WTC11 (cell line): ENCODE measurements at regions not wholly inside any gene's neighbourhood (a gene's known extent, or its start where the extent isn't known, plus 50 kb on each side); places are given as distances from the start of the nearest gene placed in this dataset.

Source experiments
- ATAC-seq: fragments of 200-7000 bp; cut with Tn5 transposase; 2 replicates; pipeline ENCODE4 v1.10.0; 2021; ENCODE audit warnings: mild to moderate bottlenecking, moderate library complexity
- CTCF ChIA-PET: fragments of 300-600 bp; sonication (Branson Sonifier 250); formaldehyde crosslinking; loops from one replicate; lab custom pipeline; 2021; ENCODE audit warnings: antibody characterized with exemption; lab: Charles Lee
- POLR2A ChIA-PET: fragments of 350-600 bp; sonication (Branson Sonifier 250); formaldehyde crosslinking; loops from one replicate; lab custom pipeline; 2021; ENCODE audit warnings: antibody characterized with exemption; lab: Charles Lee
- DNase-seq: peaks from one replicate; pipeline ENCODE4 v3.0.0; 2021; ENCODE audit warnings: low spot score
- H3K27ac Mint-ChIP-seq: 2 replicates; pipeline ENCODE4 v1.8.0; 2021; ENCODE audit warnings: mixed read lengths
- H3K27me3 Mint-ChIP-seq: 2 replicates; pipeline ENCODE4 v1.8.0; 2021; ENCODE audit warnings: low read depth, mild to moderate bottlenecking, moderate library complexity, mixed read lengths
- H3K36me3 Mint-ChIP-seq: 2 replicates; pipeline ENCODE4 v1.8.0; 2021; ENCODE audit warnings: mixed read lengths
- H3K4me1 Mint-ChIP-seq: 2 replicates; pipeline ENCODE4 v1.8.0; 2022; ENCODE audit warnings: mixed read lengths
- H3K4me3 Mint-ChIP-seq: 2 replicates; pipeline ENCODE4 v1.8.0; 2021; ENCODE audit warnings: mild to moderate bottlenecking, moderate library complexity, mixed read lengths
- H3K9me3 Mint-ChIP-seq: 2 replicates; pipeline ENCODE4 v1.8.0; 2021; ENCODE audit warnings: mixed read lengths
- ARID4B ChIP-seq: sonication (generic); formaldehyde crosslinking; IDR thresholded peaks from 2 replicates; pipeline ENCODE4 v1.8.0; 2023; ENCODE audit warnings: missing genetic modification reagents, mild to moderate bottlenecking, borderline replicate concordance
- CDX4 ChIP-seq: fragments of 250-450 bp; sonication (Bioruptor Pico); IDR thresholded peaks from 2 replicates; pipeline ENCODE4 v1.9.0; 2021; ENCODE audit warnings: moderate library complexity, mild to moderate bottlenecking, inconsistent platforms, borderline replicate concordance
- E2F1 ChIP-seq: sonication (generic); formaldehyde crosslinking; IDR thresholded peaks from 2 replicates; pipeline ENCODE4 v1.8.0; 2022; ENCODE audit warnings: mild to moderate bottlenecking, missing genetic modification reagents
- GABPB1 ChIP-seq: sonication (generic); formaldehyde crosslinking; IDR thresholded peaks from 2 replicates; pipeline ENCODE4 v1.8.1; 2023; ENCODE audit warnings: mild to moderate bottlenecking, missing genetic modification reagents
- IRF2 ChIP-seq: sonication (generic); formaldehyde crosslinking; IDR thresholded peaks from 2 replicates; pipeline ENCODE4 v1.8.0; 2022; ENCODE audit warnings: low read depth, missing genetic modification reagents, borderline replicate concordance
- JUN ChIP-seq: sonication (generic); formaldehyde crosslinking; IDR thresholded peaks from 2 replicates; pipeline ENCODE4 v1.8.0; 2023; ENCODE audit warnings: mild to moderate bottlenecking, missing genetic modification reagents
- NR2C2 ChIP-seq: sonication (generic); formaldehyde crosslinking; IDR thresholded peaks from 2 replicates; pipeline ENCODE4 v1.8.0; 2022; ENCODE audit warnings: mild to moderate bottlenecking, missing genetic modification reagents
- SOX15 ChIP-seq: fragments of 250-450 bp; sonication (Bioruptor Pico); IDR thresholded peaks from 2 replicates; pipeline ENCODE4 v1.9.0; 2021; ENCODE audit warnings: mild to moderate bottlenecking
- TP53 ChIP-seq: sonication (generic); formaldehyde crosslinking; IDR thresholded peaks from 2 replicates; pipeline ENCODE4 v1.8.1; 2023; ENCODE audit warnings: mild to moderate bottlenecking, missing genetic modification reagents
- USF2 ChIP-seq: sonication (generic); formaldehyde crosslinking; IDR thresholded peaks from 2 replicates; pipeline ENCODE4 v1.8.1; 2023; ENCODE audit warnings: mild to moderate bottlenecking, missing genetic modification reagents, moderate library complexity
- ZNF263 ChIP-seq: sonication (generic); formaldehyde crosslinking; IDR thresholded peaks from 2 replicates; pipeline ENCODE4 v1.8.1; 2022; ENCODE audit warnings: low read depth, mild to moderate bottlenecking, moderate library complexity, missing genetic modification reagents
- ZNF423 ChIP-seq: fragments of 250-450 bp; sonication (Bioruptor Pico); IDR thresholded peaks from 2 replicates; pipeline ENCODE4 v2.1.2; 2022; ENCODE audit warnings: mild to moderate bottlenecking, moderate library complexity
- TF ChIP-seq, protein P1 (sequence below): fragments of 250-450 bp; sonication (Bioruptor Pico); conservative IDR thresholded peaks from 2 replicates; pipeline ENCODE4 v1.9.0; 2021; ENCODE audit warnings: mild to moderate bottlenecking
- TF ChIP-seq, protein P2 (sequence below): sonication (generic); formaldehyde crosslinking; IDR thresholded peaks from 2 replicates; pipeline ENCODE4 v1.8.0; 2022; ENCODE audit warnings: missing genetic modification reagents

DNA sequence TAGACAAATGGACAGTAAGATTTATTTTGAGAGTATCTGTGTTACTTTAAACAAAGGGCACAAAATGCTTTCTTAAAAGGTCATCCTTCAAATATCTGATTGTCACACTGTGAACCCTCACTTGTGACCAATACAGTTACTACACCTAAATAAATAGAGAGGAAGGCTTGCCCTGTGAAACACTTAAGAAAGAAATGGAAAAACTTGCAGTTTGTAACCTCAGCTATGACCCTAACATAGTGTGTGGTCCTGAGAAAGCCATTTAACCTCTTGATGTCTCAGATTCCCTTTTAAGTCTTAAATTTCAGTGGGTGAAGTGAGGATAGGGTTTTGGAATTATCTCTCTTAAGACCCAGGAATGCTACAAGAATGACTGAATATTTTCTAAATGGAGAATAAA is 126.7 kb upstream of the SLC27A6 start:
- no peak for TF ChIP-seq USF2 (CRISPR knock-in tag)
- no peak for TF ChIP-seq ARID4B (CRISPR knock-in tag)
- no peak for TF ChIP-seq IRF2 (CRISPR knock-in tag)
- no peak for TF ChIP-seq ZNF263 (CRISPR knock-in tag)
- no peak for TF ChIP-seq JUN (CRISPR knock-in tag)
- TF ChIP-seq, protein P1, sequence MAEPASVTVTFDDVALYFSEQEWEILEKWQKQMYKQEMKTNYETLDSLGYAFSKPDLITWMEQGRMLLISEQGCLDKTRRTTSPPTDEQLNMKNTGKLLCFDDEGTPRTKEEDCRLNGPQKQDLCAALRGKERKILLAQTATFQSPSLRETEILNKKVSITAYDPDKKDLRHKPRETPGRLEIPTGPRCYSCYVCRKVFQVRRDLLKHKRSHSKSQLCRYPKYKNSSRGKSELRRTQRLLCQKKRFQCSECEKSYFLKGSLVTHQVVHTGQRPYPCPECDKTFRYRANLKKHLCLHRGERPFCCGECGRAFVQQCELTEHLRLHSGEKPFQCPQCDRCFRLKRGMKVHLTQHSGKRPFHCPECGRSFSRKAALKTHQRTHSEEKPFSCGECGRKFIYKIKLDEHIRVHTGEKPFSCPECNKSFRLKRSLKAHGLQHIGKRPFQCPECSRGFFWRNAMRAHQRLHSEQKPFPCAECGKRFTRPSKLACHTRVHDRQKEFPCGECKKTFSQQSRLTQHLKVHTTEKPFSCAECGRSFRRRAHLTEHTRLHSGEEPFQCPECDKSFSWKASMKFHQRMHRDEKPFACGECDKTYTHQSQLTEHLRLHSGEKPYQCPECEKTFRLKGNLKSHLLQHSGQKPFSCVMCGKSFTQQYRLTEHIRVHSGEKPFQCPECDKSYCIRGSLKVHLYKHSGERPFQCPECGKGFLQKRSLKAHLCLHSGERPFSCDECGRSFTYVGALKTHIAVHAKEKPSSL (CRISPR knock-in tag), result no peak
- no peak for TF ChIP-seq NR2C2 (CRISPR knock-in tag)
- H3K4me1 Mint-ChIP-seq, result no peaks in the 10 kb centered on the region
- ATAC-seq (no peak), DNase-seq (no peak)
- ChIA-PET CTCF (no interaction called here), POLR2A (no interaction called here)
- no peak overlapping the region for H3K4me3 Mint-ChIP-seq
- no peaks in the 10 kb centered on the region for H3K27me3 Mint-ChIP-seq
- no peaks in the 10 kb centered on the region for H3K36me3 Mint-ChIP-seq
- H3K27ac Mint-ChIP-seq, result no peak overlapping the region
- H3K9me3 Mint-ChIP-seq, result no peaks in the 10 kb centered on the region

GRCh38 chr5:128842241-128842640 is 123.0 kb upstream of the SLC27A6 start:
- Mint-ChIP-seq H3K27ac (no peak overlapping the region), H3K4me3 (no peak overlapping the region), H3K36me3 (no peaks in the 10 kb centered on the region), H3K4me1 (no peaks in the 10 kb centered on the region), H3K9me3 (peaks cover 3% of the 10 kb centered on the region), H3K27me3 (no peaks in the 10 kb centered on the region)
- ChIA-PET CTCF (no interaction called here), POLR2A (no interaction called here)
- ATAC-seq, result no peak
- DNase-seq, result no peak
- TF ChIP-seq SOX15 (CRISPR knock-in tag), result no peak
- no peak for TF ChIP-seq ZNF423 (CRISPR knock-in tag)
- TF ChIP-seq, protein P2, sequence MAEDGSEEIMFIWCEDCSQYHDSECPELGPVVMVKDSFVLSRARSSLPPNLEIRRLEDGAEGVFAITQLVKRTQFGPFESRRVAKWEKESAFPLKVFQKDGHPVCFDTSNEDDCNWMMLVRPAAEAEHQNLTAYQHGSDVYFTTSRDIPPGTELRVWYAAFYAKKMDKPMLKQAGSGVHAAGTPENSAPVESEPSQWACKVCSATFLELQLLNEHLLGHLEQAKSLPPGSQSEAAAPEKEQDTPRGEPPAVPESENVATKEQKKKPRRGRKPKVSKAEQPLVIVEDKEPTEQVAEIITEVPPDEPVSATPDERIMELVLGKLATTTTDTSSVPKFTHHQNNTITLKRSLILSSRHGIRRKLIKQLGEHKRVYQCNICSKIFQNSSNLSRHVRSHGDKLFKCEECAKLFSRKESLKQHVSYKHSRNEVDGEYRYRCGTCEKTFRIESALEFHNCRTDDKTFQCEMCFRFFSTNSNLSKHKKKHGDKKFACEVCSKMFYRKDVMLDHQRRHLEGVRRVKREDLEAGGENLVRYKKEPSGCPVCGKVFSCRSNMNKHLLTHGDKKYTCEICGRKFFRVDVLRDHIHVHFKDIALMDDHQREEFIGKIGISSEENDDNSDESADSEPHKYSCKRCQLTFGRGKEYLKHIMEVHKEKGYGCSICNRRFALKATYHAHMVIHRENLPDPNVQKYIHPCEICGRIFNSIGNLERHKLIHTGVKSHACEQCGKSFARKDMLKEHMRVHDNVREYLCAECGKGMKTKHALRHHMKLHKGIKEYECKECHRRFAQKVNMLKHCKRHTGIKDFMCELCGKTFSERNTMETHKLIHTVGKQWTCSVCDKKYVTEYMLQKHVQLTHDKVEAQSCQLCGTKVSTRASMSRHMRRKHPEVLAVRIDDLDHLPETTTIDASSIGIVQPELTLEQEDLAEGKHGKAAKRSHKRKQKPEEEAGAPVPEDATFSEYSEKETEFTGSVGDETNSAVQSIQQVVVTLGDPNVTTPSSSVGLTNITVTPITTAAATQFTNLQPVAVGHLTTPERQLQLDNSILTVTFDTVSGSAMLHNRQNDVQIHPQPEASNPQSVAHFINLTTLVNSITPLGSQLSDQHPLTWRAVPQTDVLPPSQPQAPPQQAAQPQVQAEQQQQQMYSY (CRISPR knock-in tag), result no peak
- TF ChIP-seq CDX4 (CRISPR knock-in tag), result no peak
- no peak for TF ChIP-seq GABPB1 (CRISPR knock-in tag)
- TF ChIP-seq IRF2 (CRISPR knock-in tag), result no peak
- no peak for TF ChIP-seq TP53 (CRISPR knock-in tag)
- no peak for TF ChIP-seq E2F1
